Caki2 (cell line): ENCODE measurements at regions not wholly inside any gene's neighbourhood (a gene's known extent, or its start where the extent isn't known, plus 50 kb on each side); places are given as distances from the start of the nearest gene placed in this dataset.
"Not testable (repeated sequence)": the region's sequence is repeated elsewhere in the genome, so short reads cannot be mapped to it uniquely, and the experiment has no call there.

Experiments
- DNase-seq: peaks from one replicate; pipeline ENCODE4 v3.0.0-alpha.2; 2015; ENCODE audit warnings: low read depth
- in situ Hi-C: cut with HindIII; loops from 2 replicates; pipeline ENCODE4 v1.10.0; 2016; ENCODE audit warnings: low sequenced_read_pairs, low pct_unique_long_range_greater_than_20kb, mixed read lengths

DNA sequence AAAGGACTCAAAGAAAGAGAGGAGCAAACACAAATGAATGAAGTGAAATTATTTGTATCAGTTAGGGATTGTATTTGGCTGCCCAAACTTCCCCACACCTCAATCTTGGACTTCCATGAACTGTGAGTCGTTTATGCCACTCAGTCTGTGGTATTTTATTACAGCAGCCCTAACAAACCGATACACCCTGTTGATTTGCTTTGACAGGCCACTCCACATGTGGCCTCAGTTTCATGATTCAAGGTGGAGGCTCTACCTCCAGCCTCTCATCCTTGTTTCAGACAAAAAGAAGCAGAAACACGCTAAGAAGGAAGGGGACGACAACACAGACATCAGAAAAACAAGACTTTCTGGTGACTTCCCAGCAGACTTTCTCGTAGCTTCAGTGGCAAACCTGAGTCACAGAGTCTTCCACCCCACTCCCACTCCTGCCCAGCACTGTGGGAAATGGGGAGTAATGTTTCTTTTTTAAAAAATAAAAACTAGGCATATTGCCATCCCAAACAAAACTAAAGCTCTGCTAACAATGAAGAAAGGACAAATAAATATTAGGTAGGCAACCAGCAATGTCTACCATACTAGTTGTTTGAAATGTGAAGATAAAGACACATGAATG lies 52.2 kb upstream of the ABCA1 start:
- no peak for DNase-seq
- in situ Hi-C loops = no loop called here

GRCh38 chr9:104981543-104982129 lies 53.7 kb upstream of the ABCA1 start:
- in situ Hi-C loops = no loop called here
- no peak for DNase-seq

- in situ Hi-C loops = no loop called here
- no peak for DNase-seq
Measured at GRCh38 chr9:104982543-104982942, 54.6 kb upstream of the ABCA1 start.

DNA sequence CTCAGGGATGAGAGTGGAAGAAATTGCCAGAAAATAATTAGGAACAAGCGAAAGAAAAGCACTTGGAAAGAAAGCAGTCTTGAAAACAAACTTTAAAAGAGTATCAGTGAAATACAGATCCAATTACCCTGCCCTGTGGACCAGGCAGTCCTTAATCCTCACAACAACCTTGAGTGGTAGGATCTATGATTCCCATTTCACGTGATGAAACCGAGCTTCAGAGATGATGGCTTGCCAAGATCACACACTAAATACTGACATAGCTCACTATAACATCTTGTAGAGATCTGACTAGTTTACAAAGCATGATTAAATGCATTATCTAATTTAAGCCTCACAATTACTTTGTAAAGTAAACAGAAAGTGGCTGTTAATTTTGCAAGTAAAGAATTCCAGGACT lies 55.5 kb upstream of the ABCA1 start:
- DNase-seq = no peak
- in situ Hi-C loops = no loop called here

DNA sequence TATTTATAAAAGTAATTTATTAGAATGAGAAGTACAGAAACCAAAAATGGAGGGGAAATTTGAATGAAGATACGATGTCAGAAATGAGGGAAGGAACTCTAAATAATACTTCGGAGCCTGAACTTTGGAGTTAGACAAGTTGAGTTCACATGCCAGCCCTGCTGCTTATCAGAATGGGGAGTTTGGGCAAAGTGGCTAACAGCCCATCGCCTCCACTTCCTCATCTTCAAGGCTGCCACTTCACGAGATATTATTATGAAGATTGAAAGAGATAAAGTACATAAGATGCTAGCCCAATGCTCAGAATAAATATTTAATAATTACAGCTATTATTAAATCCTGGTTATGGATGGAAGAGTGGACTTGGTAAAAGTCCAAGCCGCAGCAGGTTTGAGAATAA lies 56.2 kb upstream of the ABCA1 start:
- in situ Hi-C loops = no loop called here
- DNase-seq = no peak

DNA sequence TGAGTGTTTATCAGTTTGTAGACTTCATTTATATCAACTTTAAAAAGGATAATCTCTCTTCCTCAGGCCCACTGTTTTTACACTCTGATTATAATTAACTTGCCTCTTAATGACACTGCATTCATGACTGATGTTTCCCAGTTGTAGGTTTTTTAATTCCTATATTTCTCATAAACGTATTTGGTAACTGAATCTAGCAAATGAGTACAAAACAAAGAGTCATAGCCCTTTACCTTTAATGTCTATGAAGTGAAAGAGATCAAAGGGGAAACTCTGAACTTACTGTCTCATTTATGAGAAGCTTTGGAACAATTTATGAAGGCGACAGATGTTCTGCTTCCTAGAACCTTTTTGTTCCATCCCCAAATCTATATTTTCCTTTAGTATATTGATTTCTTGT lies 56.6 kb upstream of the ABCA1 start:
- in situ Hi-C loops = no loop called here

DNA sequence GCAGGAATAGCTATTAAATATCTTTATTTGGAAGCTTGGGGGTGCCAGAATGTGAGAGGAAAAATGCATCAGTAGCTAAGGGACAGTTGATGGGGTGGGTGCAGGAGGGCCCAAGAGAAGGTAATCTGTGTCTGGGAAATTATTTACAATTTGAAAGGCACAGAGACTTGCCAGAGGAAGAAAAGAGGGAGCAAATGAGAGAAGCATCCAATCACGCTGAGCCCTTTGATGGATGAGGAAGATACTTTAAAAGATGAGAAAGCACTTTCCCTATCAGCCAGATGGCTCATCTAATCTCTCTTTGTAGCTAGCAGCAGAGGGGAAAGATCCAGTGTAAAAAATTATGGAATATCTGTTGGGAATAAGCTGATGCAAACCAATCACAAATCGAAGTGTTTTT lies 57.0 kb upstream of the ABCA1 start:
- DNase-seq = no peak
- in situ Hi-C loops = no loop called here

More for the DNA sequence above, 56.6 kb upstream of the ABCA1 start:
- no peak for DNase-seq

DNA sequence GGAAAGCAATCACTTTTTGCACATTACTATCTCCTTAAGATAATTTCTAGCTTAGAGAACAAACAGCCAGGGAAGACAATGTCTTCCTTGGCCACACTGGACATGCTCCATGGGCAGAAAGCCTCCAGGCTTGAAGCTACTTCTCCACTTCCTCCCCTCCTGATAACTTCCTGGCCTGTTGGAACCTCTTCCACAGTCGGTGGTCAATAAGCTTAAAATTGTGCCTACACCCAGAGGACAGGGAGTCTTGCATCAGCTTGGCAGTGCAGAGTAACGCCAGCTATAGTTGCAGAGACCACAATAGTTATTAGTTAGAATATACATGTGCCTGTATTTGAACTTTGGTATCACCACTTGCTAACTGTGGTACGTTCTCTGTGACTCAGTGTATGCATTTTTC lies 58.1 kb upstream of the ABCA1 start:
- DNase-seq = no peak
- in situ Hi-C loops = no loop called here

DNA sequence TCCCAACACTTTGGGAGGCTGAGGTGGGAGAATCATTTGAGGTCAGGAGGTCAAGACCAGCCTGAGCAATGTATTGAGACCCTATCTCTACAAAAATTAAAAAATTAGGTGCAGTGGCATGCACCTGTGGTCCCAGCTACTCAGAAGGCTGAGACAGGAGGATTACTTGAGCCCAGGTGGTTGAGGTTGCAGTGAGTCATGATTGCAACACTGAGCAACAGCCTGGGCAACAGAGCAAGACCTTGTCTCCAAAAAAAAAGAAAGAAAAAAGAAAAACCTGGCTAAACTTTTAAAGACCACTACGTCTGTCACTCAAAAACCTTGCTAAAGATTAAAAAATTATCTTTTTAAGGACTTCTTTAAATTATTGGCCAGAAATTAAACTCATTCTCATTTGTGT lies 59.8 kb upstream of the ABCA1 start:
- in situ Hi-C loops = no loop called here
- peak; percentile 19 for DNase-seq

- in situ Hi-C loops = no loop called here
- DNase-seq = no peak
Measured at GRCh38 chr9:104988539-104988938, 60.6 kb upstream of the ABCA1 start.

DNA sequence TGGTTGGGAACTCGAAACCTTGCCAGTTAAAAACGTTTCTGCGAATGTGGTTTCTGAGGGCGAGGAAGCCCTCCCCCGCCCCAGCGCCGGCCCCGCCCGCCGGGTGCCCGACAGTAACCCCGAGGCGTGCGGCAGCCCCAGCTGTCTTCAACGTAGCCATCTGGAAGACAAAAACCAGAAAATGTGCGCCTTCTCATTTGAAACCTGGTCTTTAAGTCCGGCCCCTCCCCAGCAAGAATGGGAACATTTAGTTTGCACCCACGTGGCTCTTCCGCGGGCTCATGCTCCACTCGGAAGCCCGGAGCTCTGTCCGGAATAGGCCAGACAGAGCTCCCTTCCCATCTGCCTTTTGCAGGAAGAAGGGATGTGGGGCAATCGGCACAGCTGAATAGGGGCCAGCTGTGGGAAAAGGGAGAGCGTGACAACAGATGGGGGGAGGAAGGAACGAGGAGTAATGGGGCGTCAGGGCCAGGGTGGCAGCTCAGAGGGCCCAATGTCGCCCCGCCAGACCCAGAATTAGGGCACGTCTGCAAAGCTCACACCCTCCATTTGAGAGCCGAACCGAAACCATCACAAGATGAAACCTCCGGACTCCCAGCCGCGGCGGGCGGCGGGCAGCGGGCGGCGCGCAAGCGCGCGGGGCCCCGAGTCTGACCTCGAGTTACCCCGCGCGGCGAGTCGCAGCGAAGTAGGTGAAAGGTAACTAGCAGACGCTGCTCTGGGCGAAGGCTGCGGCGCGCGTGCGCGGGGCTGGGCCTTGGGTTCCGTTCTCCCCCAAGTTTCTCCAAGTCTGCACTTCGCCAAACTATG lies 63.4 kb upstream of the ABCA1 start:
- in situ Hi-C loops = no loop called here
- DNase-seq = peak; percentile 78

GRCh38 chr9:104992659-104993058 lies 64.7 kb upstream of the ABCA1 start:
- in situ Hi-C loops = no loop called here
- DNase-seq = no peak

DNA sequence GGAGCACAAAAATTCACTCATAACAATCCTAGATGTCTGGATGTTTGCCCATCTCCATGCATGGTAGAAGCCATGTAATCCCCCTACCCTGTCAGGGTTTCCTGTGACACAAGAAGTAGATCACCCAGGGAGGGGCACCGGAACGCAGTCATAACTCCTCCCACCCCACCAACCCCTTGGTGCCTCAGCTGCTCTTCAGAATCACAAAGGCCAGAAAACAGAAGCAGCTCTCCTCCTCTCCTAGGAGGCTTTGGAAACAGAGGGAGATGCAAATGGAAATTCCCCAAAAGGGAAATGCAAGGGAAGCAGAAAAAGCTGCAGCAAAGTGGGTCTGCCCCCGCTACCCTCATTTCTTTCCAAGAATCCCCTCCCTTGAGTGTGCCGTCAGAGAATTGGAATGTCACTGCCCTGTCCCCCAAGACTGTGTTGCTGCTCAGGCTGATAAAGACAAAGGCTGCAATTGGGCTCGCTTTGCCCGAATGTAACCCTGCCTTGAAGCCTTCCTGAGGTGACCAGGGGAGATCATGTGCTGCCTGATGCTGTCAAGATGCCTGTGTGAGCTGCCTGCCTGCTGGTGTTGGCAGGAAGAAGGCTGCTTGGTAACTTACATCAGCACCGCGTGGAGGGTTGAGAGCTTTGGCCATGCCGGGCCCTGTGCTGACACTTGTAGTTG lies 65.5 kb upstream of the ABCA1 start:
- DNase-seq = no peak
- in situ Hi-C loops = no loop called here

GRCh38 chr9:104997536-104997935 lies 69.6 kb upstream of the ABCA1 start:
- DNase-seq = no peak
- in situ Hi-C loops = no loop called here

DNA sequence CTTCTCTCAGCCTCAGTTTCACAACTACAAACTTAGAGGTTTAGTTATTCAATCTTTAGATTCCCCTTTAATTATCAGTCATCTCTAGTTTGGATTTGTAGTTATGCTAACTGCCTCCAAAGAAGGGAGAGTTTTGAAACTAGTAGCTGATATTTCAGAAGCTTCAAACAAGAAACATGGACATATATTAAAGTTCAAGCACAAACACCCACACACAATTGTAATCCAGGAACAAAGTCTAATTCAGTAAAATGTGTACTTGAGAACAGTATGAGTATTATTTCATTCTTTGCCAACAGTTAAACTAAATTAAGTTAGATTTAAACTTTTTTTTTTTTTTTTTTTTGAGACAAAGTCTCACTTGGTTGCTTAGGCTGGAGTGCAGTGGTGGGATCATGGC lies 71.2 kb upstream of the ABCA1 start:
- no peak for DNase-seq
- in situ Hi-C loops = no loop called here

DNA sequence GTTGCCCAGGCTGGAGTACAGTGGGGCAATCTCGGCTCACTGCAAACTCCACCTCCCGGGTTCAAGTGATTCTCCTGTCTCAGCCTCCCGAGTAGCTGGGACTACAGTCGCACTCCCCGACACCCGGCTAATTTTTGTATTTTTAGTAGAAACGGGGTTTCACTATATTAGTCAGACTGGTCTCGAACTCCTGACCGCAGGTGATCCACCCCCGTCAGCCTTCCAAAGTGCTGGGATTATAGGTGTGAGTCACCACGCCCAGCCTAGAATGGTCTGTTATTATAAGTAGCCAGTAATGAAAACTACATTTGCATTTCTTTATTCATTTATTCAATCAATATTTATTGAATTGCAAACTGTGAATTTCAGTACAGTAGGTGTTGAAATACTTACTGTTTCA lies 72.6 kb upstream of the ABCA1 start:
- in situ Hi-C loops, DNase-seq: not testable (repeated sequence)

DNA sequence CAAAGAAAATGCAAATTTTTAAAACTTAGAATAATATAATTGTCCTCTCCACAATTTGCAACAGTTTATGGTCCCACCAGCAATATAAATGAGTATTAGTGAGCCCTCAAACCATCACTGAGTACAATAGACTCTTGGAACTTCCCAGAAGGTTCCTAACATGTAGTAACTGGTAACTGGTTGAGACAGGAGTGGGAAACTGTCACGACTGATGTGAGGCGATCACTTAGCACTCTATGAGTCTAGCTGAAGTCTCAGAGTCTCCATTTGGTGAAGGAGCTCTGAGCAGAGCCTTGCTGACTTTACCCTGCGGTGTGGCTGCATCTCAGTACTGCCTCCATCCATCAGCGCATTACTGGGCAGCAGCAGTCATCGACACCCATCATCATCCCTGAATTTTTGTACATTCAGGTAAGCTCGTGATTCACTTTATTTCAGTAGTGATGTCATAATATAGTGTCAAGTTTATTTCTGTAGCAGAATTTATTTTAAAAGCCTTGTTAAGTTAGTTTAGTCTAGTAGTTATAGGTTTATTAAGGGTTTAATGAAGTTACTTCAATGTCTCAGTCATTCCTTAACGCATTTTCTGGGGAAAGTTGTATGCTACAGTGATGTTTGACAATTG lies 76.6 kb upstream of the ABCA1 start:
- in situ Hi-C loops = no loop called here
- DNase-seq = no peak

GRCh38 chr9:105005186-105005585 lies 77.2 kb upstream of the ABCA1 start:
- in situ Hi-C loops = no loop called here
- no peak for DNase-seq

DNA sequence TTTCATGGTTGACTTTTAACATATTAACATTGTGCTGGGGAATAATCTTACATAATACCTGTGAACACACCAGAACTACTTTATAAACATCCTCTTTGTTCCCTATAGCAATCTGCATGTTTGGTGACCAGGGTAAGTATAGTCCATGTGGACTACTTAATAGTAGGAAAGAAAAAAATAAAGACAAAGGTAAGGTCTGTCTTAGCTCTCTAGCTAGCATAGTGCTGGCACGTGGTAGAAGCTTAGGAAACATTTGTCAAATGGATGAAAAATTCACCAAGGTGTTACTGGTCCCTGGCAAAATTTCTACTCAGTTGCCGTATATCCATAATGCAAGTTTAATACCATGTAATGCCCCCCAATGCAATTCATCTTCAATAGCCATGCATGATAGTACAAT lies 78.6 kb upstream of the ABCA1 start:
- DNase-seq = no peak
- in situ Hi-C loops = no loop called here
